GM23338 (cell line): ENCODE measurements at regions not wholly inside any gene's neighbourhood (a gene's known extent, or its start where the extent isn't known, plus 50 kb on each side); places are given as distances from the start of the nearest gene placed in this dataset.

Experiments used
- ATAC-seq: fragments of 200-7000 bp; cut with Tn5 transposase; 3 replicates; pipeline ENCODE4 v1.9.1; 2020
- DNase-seq: peaks from one replicate; pipeline ENCODE4 v3.0.0-alpha.2; 2015; ENCODE audit warnings: low spot score
- H2AFZ ChIP-seq: fragments of 200-600 bp; sonication (generic); 2 replicates; pipeline ENCODE4 v1.8.0; 2016; ENCODE audit warnings: antibody characterized with exemption, mild to moderate bottlenecking, moderate library complexity
- H3F3A ChIP-seq: fragments of 200-600 bp; sonication (generic); replicated peaks from 2 replicates; pipeline ENCODE4 v1.8.0; 2017; ENCODE audit warnings: antibody characterized with exemption, mixed run types, low read depth
- H3K27ac ChIP-seq: fragments of 200-600 bp; sonication (generic); 2 replicates; pipeline ENCODE4 v1.6.1; 2016; ENCODE audit warnings: low read depth
- H3K27me3 ChIP-seq: fragments of 200-600 bp; sonication (generic); 2 replicates; pipeline ENCODE4 v1.8.0; 2016; ENCODE audit warnings: mild to moderate bottlenecking, mixed run types, moderate library complexity; ENCODE audit not compliant: insufficient read depth
- H3K36me3 ChIP-seq: fragments of 200-600 bp; sonication (generic); 2 replicates; pipeline ENCODE4 v1.8.0; 2016; ENCODE audit warnings: mild to moderate bottlenecking; ENCODE audit not compliant: insufficient read depth
- H3K4me1 ChIP-seq: fragments of 200-600 bp; sonication (generic); 2 replicates; pipeline ENCODE4 v1.8.0; 2016; ENCODE audit warnings: mild to moderate bottlenecking, moderate library complexity; ENCODE audit not compliant: insufficient read depth
- H3K4me2 ChIP-seq: fragments of 200-600 bp; sonication (generic); 2 replicates; pipeline ENCODE4 v1.7.1; 2017; ENCODE audit warnings: mixed run types
- H3K4me3 ChIP-seq: fragments of 200-600 bp; sonication (generic); 2 replicates; pipeline ENCODE4 v1.6.1; 2016; ENCODE audit warnings: mixed run types
- H3K79me2 ChIP-seq: fragments of 200-600 bp; sonication (generic); replicated peaks from 2 replicates; pipeline ENCODE4 v1.8.0; 2017; ENCODE audit warnings: mild to moderate bottlenecking; ENCODE audit not compliant: insufficient read depth
- H3K9me2 ChIP-seq: fragments of 200-600 bp; sonication (generic); 2 replicates; pipeline ENCODE4 v1.8.0; 2017; ENCODE audit not compliant: insufficient read depth
- H4K20me1 ChIP-seq: fragments of 200-600 bp; sonication (generic); replicated peaks from 2 replicates; pipeline ENCODE4 v1.8.0; 2017; ENCODE audit warnings: mild to moderate bottlenecking; ENCODE audit not compliant: insufficient read depth
- H3K27ac Mint-ChIP-seq: 2 replicates; pipeline ENCODE4 v1.8.0; 2020; ENCODE audit warnings: inconsistent platforms, mild to moderate bottlenecking, moderate library complexity, mixed read lengths
- H3K27me3 Mint-ChIP-seq: 3 replicates; pipeline ENCODE4 v1.8.0; 2022; ENCODE audit warnings: low read depth, mild to moderate bottlenecking, moderate library complexity, mixed read lengths, inconsistent platforms; ENCODE audit not compliant: insufficient read depth, poor library complexity
- H3K36me3 Mint-ChIP-seq: 3 replicates; pipeline ENCODE4 v1.8.0; 2021; ENCODE audit warnings: low read depth, mild to moderate bottlenecking, inconsistent platforms, moderate library complexity, mixed read lengths
- H3K4me1 Mint-ChIP-seq: 3 replicates; pipeline ENCODE4 v1.8.0; 2020; ENCODE audit warnings: mild to moderate bottlenecking, inconsistent platforms, mixed read lengths
- H3K4me3 Mint-ChIP-seq: 3 replicates; pipeline ENCODE4 v1.8.0; 2021; ENCODE audit warnings: moderate library complexity, mild to moderate bottlenecking, inconsistent platforms, mixed read lengths
- H3K9me3 Mint-ChIP-seq: 3 replicates; pipeline ENCODE4 v1.8.0; 2020; ENCODE audit warnings: moderate library complexity, mild to moderate bottlenecking, inconsistent platforms, mixed read lengths
- EZH2phosphoT487 ChIP-seq: fragments of 200-600 bp; sonication (generic); IDR thresholded peaks from one replicate; pipeline ENCODE4 v1.8.1; 2018; ENCODE audit warnings: antibody characterized with exemption; ENCODE audit not compliant: unreplicated experiment
- NANOG ChIP-seq: IDR thresholded peaks from 2 replicates; pipeline ENCODE4 v1.6.1; 2016; ENCODE audit warnings: antibody characterized with exemption, borderline replicate concordance
- POLR2AphosphoS5 ChIP-seq: IDR thresholded peaks from 2 replicates; pipeline ENCODE4 v1.6.1; 2016; ENCODE audit warnings: antibody characterized with exemption, low read depth
- REST ChIP-seq: IDR thresholded peaks from one replicate; pipeline ENCODE4 v1.6.1; 2018; ENCODE audit warnings: antibody characterized with exemption; ENCODE audit not compliant: unreplicated experiment
- STAT1 ChIP-seq: IDR thresholded peaks from one replicate; pipeline ENCODE4 v1.6.1; 2016; ENCODE audit warnings: antibody characterized with exemption; ENCODE audit not compliant: unreplicated experiment
- ZNF331 ChIP-seq: fragments of 250-450 bp; sonication (Bioruptor Pico); IDR thresholded peaks from 2 replicates; pipeline ENCODE4 v1.5.0; 2020; ENCODE audit warnings: low read depth, mild to moderate bottlenecking, moderate library complexity
- ZNF462 ChIP-seq: fragments of 250-450 bp; sonication (Bioruptor Pico); IDR thresholded peaks from 2 replicates; pipeline ENCODE4 v1.5.0; 2020; ENCODE audit warnings: mild to moderate bottlenecking, moderate library complexity
- TF ChIP-seq, protein P1 (sequence below): IDR thresholded peaks from 2 replicates; pipeline ENCODE4 v1.6.1; 2016; ENCODE audit warnings: antibody characterized with exemption

DNA sequence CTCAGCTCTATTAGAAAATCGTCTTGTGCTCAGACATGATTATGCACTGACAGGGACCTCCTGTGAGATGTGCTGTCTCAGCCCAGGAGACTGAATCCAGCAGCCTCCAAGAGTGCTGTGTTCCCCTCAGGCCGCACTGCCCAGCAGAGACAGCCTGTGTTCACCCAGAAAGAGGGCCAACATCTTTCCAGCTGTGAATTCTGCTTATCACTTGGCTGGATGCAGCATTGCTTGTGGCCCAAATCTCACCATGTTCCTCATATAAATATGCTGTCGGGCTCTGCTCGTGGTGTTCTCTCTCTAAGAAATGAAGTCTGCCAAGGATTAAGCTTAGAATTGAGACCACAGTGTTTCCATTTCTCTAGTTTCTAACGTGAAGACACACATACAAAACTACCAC lies 983.0 kb upstream of the WWC1 start:
- TF ChIP-seq EZH2phosphoT487, result no peak
- no peak for TF ChIP-seq ZNF462 (CRISPR knock-in tag)
- no peak for TF ChIP-seq REST
- TF ChIP-seq ZNF331, result no peak
- no peak for TF ChIP-seq NANOG
- no peak for TF ChIP-seq POLR2AphosphoS5
- no peak for TF ChIP-seq STAT1
- TF ChIP-seq, protein P1, sequence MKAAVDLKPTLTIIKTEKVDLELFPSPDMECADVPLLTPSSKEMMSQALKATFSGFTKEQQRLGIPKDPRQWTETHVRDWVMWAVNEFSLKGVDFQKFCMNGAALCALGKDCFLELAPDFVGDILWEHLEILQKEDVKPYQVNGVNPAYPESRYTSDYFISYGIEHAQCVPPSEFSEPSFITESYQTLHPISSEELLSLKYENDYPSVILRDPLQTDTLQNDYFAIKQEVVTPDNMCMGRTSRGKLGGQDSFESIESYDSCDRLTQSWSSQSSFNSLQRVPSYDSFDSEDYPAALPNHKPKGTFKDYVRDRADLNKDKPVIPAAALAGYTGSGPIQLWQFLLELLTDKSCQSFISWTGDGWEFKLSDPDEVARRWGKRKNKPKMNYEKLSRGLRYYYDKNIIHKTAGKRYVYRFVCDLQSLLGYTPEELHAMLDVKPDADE, result no peak
- H3K4me1 Mint-ChIP-seq, result peaks cover 41% of the 10 kb centered on the region
- no peak overlapping the region for H3K27ac ChIP-seq
- H3K4me3 Mint-ChIP-seq, result no peak overlapping the region
- no peak overlapping the region for H3K27ac Mint-ChIP-seq
- H3K27me3 ChIP-seq, result no peaks in the 10 kb centered on the region
- ATAC-seq (no peak), DNase-seq (no peak)
- H3K9me3 Mint-ChIP-seq, result no peaks in the 10 kb centered on the region
- no peaks in the 10 kb centered on the region for H4K20me1 ChIP-seq
- H2AFZ ChIP-seq, result no peak overlapping the region
- no peaks in the 10 kb centered on the region for H3F3A ChIP-seq
- peaks cover 4% of the 10 kb centered on the region for H3K27me3 Mint-ChIP-seq
- no peak overlapping the region for H3K4me3 ChIP-seq
- no peak overlapping the region for H3K4me2 ChIP-seq
- no peaks in the 10 kb centered on the region for H3K36me3 ChIP-seq
- no peaks in the 10 kb centered on the region for H3K79me2 ChIP-seq
- no peaks in the 10 kb centered on the region for H3K9me2 ChIP-seq
- peaks cover 33% of the 10 kb centered on the region for H3K4me1 ChIP-seq
- no peaks in the 10 kb centered on the region for H3K36me3 Mint-ChIP-seq
